ENCODE measurements at regions not wholly inside any gene's neighbourhood (a gene's known extent, or its start where the extent isn't known, plus 50 kb on each side); places are given as distances from the start of the nearest gene placed in this dataset.

DNA sequence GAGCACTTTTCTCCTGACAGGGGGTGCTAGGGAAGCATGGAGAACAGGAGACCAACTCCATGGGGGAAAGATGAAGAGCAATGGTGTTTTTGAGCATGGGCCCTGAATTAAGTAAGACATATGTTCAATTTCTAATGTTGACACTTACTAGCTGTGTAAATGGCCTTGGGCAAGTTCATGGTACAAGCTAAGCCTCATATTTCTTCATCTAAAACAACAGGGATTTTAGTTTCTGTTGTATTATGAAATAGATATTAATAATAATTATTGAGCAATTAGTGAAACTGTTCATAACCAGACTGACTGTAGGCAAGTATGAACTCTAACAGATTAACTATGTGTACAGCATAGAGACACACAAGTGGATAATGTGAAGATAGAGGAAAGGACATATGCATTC is 515.0 kb upstream of the FAT1 start:
- no peak for TF ChIP-seq NFE2L2 (IDR thresholded peaks at IDR 0.05; ENCODE audit: low read depth, low read length)
- TF ChIP-seq, protein P1, sequence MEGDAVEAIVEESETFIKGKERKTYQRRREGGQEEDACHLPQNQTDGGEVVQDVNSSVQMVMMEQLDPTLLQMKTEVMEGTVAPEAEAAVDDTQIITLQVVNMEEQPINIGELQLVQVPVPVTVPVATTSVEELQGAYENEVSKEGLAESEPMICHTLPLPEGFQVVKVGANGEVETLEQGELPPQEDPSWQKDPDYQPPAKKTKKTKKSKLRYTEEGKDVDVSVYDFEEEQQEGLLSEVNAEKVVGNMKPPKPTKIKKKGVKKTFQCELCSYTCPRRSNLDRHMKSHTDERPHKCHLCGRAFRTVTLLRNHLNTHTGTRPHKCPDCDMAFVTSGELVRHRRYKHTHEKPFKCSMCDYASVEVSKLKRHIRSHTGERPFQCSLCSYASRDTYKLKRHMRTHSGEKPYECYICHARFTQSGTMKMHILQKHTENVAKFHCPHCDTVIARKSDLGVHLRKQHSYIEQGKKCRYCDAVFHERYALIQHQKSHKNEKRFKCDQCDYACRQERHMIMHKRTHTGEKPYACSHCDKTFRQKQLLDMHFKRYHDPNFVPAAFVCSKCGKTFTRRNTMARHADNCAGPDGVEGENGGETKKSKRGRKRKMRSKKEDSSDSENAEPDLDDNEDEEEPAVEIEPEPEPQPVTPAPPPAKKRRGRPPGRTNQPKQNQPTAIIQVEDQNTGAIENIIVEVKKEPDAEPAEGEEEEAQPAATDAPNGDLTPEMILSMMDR (conservative IDR thresholded peaks at IDR 0.05; ENCODE audit: low read depth, low read length), result no peak
- no peak for TF ChIP-seq RAD21 (IDR thresholded peaks at IDR 0.05; ENCODE audit: low read length)
- no peak for TF ChIP-seq MAFK (IDR thresholded peaks at IDR 0.05; ENCODE audit: low read depth, low read length)
- TF ChIP-seq SMC3 (IDR thresholded peaks at IDR 0.05; ENCODE audit: low read depth, low read length), result no peak
- no peak for TF ChIP-seq MXI1 (IDR thresholded peaks at IDR 0.05; ENCODE audit: borderline replicate concordance, low read depth, low read length)
- TF ChIP-seq BHLHE40 (IDR thresholded peaks at IDR 0.05; ENCODE audit: low read depth, low read length), result no peak
- TF ChIP-seq FOS (IDR thresholded peaks at IDR 0.05; ENCODE audit: low read depth, low read length), result no peak
- TF ChIP-seq RCOR1 (IDR thresholded peaks at IDR 0.05; ENCODE audit: insufficient replicate concordance, low read length), result no peak
- no peak for TF ChIP-seq POLR2A (IDR thresholded peaks at IDR 0.05; ENCODE audit: low read depth, low read length)
- TF ChIP-seq CHD1 (IDR thresholded peaks at IDR 0.05; ENCODE audit: low read depth, low read length), result no peak
- no peak for TF ChIP-seq RFX5 (IDR thresholded peaks at IDR 0.05; ENCODE audit: low read depth, low read length)
- TF ChIP-seq, protein P2, sequence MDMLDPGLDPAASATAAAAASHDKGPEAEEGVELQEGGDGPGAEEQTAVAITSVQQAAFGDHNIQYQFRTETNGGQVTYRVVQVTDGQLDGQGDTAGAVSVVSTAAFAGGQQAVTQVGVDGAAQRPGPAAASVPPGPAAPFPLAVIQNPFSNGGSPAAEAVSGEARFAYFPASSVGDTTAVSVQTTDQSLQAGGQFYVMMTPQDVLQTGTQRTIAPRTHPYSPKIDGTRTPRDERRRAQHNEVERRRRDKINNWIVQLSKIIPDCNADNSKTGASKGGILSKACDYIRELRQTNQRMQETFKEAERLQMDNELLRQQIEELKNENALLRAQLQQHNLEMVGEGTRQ (IDR thresholded peaks at IDR 0.05; ENCODE audit: low read depth, low read length), result no peak
- TF ChIP-seq MAZ (IDR thresholded peaks at IDR 0.05; ENCODE audit: borderline replicate concordance, low read depth, low read length), result no peak
- no peak for TF ChIP-seq CEBPB (IDR thresholded peaks at IDR 0.05; ENCODE audit: low read depth, low read length)
- TF ChIP-seq, protein P3, sequence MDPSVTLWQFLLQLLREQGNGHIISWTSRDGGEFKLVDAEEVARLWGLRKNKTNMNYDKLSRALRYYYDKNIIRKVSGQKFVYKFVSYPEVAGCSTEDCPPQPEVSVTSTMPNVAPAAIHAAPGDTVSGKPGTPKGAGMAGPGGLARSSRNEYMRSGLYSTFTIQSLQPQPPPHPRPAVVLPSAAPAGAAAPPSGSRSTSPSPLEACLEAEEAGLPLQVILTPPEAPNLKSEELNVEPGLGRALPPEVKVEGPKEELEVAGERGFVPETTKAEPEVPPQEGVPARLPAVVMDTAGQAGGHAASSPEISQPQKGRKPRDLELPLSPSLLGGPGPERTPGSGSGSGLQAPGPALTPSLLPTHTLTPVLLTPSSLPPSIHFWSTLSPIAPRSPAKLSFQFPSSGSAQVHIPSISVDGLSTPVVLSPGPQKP (IDR thresholded peaks at IDR 0.05; ENCODE audit: borderline replicate concordance, low read depth, low read length), result no peak
- no peak for DNase-seq
- Histone ChIP-seq H3K4me1 (ENCODE audit: control insufficient read depth, insufficient read depth, low read length) (peaks cover 5% of the 10 kb centered on the region), H3K36me3 (ENCODE audit: control insufficient read depth, insufficient read depth, low read length) (no peaks in the 10 kb centered on the region), H2BK120ac (ENCODE audit: low read depth, low read length) (no peak overlapping the region), H2AK5ac (ENCODE audit: low read depth, low read length) (no peak overlapping the region), H2BK5ac (ENCODE audit: low read depth, low read length, poor library complexity, severe bottlenecking) (no peak overlapping the region), H3K14ac (replicated peaks; ENCODE audit: low read depth, low read length) (no peak overlapping the region), H4K91ac (ENCODE audit: insufficient read depth, low read depth, low read length) (no peak overlapping the region), H3K9me1 (ENCODE audit: insufficient read depth, low read length) (peaks cover 9% of the 10 kb centered on the region), H4K8ac (ENCODE audit: low read depth in 2 of 2, low read length in 2 of 2) (no peak overlapping the region), H3K18ac (ENCODE audit: low read depth, low read length) (no peak overlapping the region), H3K4me3 (ENCODE audit: insufficient read depth, low read depth, low read length) (no peak overlapping the region), H2AK9ac (replicated peaks; ENCODE audit: low read depth, low read length, poor library complexity) (no peak overlapping the region), H3K9me3 (ENCODE audit: control insufficient read depth, insufficient read depth, low read length) (no peaks in the 10 kb centered on the region), H4K20me1 (ENCODE audit: insufficient read depth, low read length) (no peaks in the 10 kb centered on the region), H2AFZ (replicated peaks; ENCODE audit: low read length, poor library complexity) (no peak overlapping the region), H3K9ac (ENCODE audit: low read depth, low read length) (no peak overlapping the region), H2BK15ac (ENCODE audit: low read depth, low read length) (no peak overlapping the region), H3K27me3 (ENCODE audit: control insufficient read depth, insufficient read depth, low read length) (no peaks in the 10 kb centered on the region), H4K5ac (ENCODE audit: low read depth, low read length) (no peak overlapping the region), H3K4ac (ENCODE audit: low read depth, low read length) (no peak overlapping the region), H3K23ac (ENCODE audit: low read depth, low read length) (no peak overlapping the region), H3K4me2 (ENCODE audit: low read depth, low read length) (no peak overlapping the region), H3K27ac (ENCODE audit: insufficient read depth, low read length) (no peak overlapping the region), H2BK20ac (ENCODE audit: low read depth, low read length) (no peak overlapping the region; the same call in 1 of the 2 replicates), H3K56ac (ENCODE audit: extremely low read depth, insufficient read depth, low read length) (no peak overlapping the region), H3K79me1 (ENCODE audit: low read depth in 1 of 2, low read length in 2 of 2) (no peaks in the 10 kb centered on the region)
- ChIA-PET CTCF (no interaction called here), POLR2A (ENCODE audit: unreplicated experiment) (no interaction called here)
- dilution Hi-C loops (cut with HindIII; ENCODE audit: low sequenced_read_pairs, unreplicated experiment), result no loop called here
- BruUV-seq (replicated peaks), result no TSS peak
- intact Hi-C loops (cut with micrococcal nuclease), result no loop called here
- no peak for ATAC-seq (ENCODE audit: low read depth)
- in situ Hi-C loops (cut with MboI; ENCODE audit: low sequenced_read_pairs), result no loop called here
